ENCODE measurements at regions not wholly inside any gene's neighbourhood (a gene's known extent, or its start where the extent isn't known, plus 50 kb on each side); places are given as distances from the start of the nearest gene placed in this dataset.

GRCh38 chr1:238205045-238205662, 314.4 kb upstream of the ZP4 start (continued):
- TF ChIP-seq, protein P1, sequence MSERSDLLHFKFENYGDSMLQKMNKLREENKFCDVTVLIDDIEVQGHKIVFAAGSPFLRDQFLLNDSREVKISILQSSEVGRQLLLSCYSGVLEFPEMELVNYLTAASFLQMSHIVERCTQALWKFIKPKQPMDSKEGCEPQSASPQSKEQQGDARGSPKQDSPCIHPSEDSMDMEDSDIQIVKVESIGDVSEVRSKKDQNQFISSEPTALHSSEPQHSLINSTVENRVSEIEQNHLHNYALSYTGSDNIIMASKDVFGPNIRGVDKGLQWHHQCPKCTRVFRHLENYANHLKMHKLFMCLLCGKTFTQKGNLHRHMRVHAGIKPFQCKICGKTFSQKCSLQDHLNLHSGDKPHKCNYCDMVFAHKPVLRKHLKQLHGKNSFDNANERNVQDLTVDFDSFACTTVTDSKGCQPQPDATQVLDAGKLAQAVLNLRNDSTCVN (CRISPR knock-in tag; IDR thresholded peaks at IDR 0.05; ENCODE audit: borderline replicate concordance), result no peak
- TF ChIP-seq MEIS1 (CRISPR knock-in tag; IDR thresholded peaks at IDR 0.05; ENCODE audit: borderline replicate concordance), result no peak
- TF ChIP-seq RELA (CRISPR knock-in tag; IDR thresholded peaks at IDR 0.05), result no peak
- no peak for TF ChIP-seq HDAC2 (CRISPR knock-in tag; IDR thresholded peaks at IDR 0.05)
- no peak for TF ChIP-seq SMYD3 (CRISPR knock-in tag; IDR thresholded peaks at IDR 0.05)
- no peak for TF ChIP-seq ZNF451 (CRISPR knock-in tag; IDR thresholded peaks at IDR 0.05)

DNA sequence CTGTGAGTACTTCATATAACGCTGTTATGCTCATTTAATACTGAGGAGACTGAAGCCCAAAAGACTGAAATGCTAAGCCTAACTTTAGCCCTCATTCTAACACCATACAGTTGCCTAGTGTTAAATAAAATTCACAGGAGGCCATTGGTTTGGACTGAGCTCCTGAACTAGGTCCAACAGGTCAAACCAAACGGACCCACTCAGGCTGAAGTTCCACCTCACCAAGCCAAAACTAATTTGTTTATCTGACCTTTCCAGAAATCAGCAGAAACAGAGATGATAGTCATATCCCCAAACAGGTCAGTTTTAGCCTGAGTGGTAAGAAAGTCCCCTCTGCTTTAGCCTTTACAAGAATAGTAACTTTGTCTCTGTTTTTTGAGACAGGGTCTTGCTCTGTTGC, 311.3 kb upstream of the ZP4 start:
- Histone ChIP-seq H3K4me1 (ENCODE audit: insufficient read depth, low read length) (no peaks in the 10 kb centered on the region), H2AFZ (ENCODE audit: low read length) (no peak overlapping the region), H3K4me2 (ENCODE audit: low read depth, low read length) (no peak overlapping the region), H3K9me3 (ENCODE audit: low read length) (peaks cover 64% of the 10 kb centered on the region), H4K20me1 (ENCODE audit: insufficient read depth, low read length) (no peaks in the 10 kb centered on the region), H3K27ac (ENCODE audit: extremely low read length, insufficient read depth, low read length) (no peak overlapping the region), H3K9ac (ENCODE audit: insufficient read depth, low read depth, low read length) (no peak overlapping the region), H3K36me3 (replicated peaks in 1 of 2; ENCODE audit: control insufficient read depth in 1 of 2, insufficient read depth in 2 of 2, low read length in 2 of 2) (no peaks in the 10 kb centered on the region), H3K79me2 (ENCODE audit: insufficient read depth, low read length) (no peaks in the 10 kb centered on the region), H3K4me3 (replicated peaks in 1 of 3; ENCODE audit: insufficient read depth in 1 of 3, low read depth in 2 of 3, low read length in 3 of 3) (no peak overlapping the region), H3K27me3 (ENCODE audit: control insufficient read depth in 1 of 2, insufficient read depth in 2 of 2, low read length in 2 of 2) (no peaks in the 10 kb centered on the region)
- no peak for DNase-seq (ENCODE audit: low spot score)
- FAIRE-seq, result no peak
- no TSS peak for BruUV-seq (replicated peaks)
- POLR2A ChIA-PET, result no interaction called here
- TF ChIP-seq KMT2B (CRISPR knock-in tag; IDR thresholded peaks at IDR 0.05), result no peak
- TF ChIP-seq ZNF326 (CRISPR knock-in tag; IDR thresholded peaks at IDR 0.05; ENCODE audit: borderline replicate concordance), result no peak
- TF ChIP-seq, protein P2, sequence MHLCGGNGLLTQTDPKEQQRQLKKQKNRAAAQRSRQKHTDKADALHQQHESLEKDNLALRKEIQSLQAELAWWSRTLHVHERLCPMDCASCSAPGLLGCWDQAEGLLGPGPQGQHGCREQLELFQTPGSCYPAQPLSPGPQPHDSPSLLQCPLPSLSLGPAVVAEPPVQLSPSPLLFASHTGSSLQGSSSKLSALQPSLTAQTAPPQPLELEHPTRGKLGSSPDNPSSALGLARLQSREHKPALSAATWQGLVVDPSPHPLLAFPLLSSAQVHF (CRISPR knock-in tag; IDR thresholded peaks at IDR 0.05), result no peak
- TF ChIP-seq ZNF44 (CRISPR knock-in tag; IDR thresholded peaks at IDR 0.05), result no peak
- TF ChIP-seq ZFP36L2 (CRISPR knock-in tag; IDR thresholded peaks at IDR 0.05), result no peak
- no peak for TF ChIP-seq ZNF687 (CRISPR knock-in tag; IDR thresholded peaks at IDR 0.05)
- CTCF ChIA-PET (ENCODE audit: low intra/inter-chr PET ratio, low total read pairs), result no interaction called here
- ATAC-seq, result no peak
- intact Hi-C loops (cut with micrococcal nuclease; ENCODE audit: unreplicated experiment) (no loop called here), in situ Hi-C loops (cut with HindIII; ENCODE audit: extremely low pct_ligation_motif_present, low pct_unique_long_range_greater_than_20kb) (no loop called here)
- WGBS (ENCODE audit: low lambda C conversion rate), result 0% methylated on average over 2 of the region's 2 CpGs
